SH-SY5Y (cell line): ENCODE measurements at regions not wholly inside any gene's neighbourhood (a gene's known extent, or its start where the extent isn't known, plus 50 kb on each side); places are given as distances from the start of the nearest gene placed in this dataset.

Source experiments
- GATA2 ChIP-seq: IDR thresholded peaks from 2 replicates; pipeline ENCODE4 v1.6.1; 2011; ENCODE audit warnings: mild to moderate bottlenecking, low read depth, low read length
- GATA3 ChIP-seq: IDR thresholded peaks from 2 replicates; pipeline ENCODE4 v1.6.1; 2011; ENCODE audit warnings: low read depth, mild to moderate bottlenecking, low read length, moderate library complexity

DNA sequence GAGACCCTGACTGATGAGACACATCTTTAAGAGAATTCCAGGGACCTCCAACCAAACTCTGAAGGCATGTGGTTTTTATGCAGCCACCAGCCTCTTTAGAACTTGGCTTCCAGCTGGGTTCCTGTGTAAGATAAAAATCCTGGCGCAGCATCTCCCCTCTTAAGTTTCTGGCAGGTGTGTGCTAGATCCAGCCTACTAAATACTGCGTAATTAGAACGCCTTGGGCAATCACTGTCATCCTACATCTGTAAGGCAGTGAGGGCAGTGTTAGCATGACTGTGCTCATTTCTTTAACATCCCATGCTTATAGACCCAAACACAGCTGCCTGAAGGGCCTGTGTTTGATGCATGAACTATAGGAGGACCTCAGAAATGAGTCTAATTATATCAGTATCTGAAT lies 173.5 kb upstream of the OBI1 start:
- TF ChIP-seq GATA3 (no peak), GATA2 (no peak)
